GM18507 (cell line): ENCODE measurements at regions not wholly inside any gene's neighbourhood (a gene's known extent, or its start where the extent isn't known, plus 50 kb on each side); places are given as distances from the start of the nearest gene placed in this dataset.

Source experiments
- DNase-seq: peaks from one replicate; pipeline ENCODE4 v3.0.0; 2011; ENCODE audit warnings: low read depth; ENCODE audit not compliant: insufficient read length; ENCODE audit errors: extremely low spot score
- FAIRE-seq: peaks from 2 replicates; lab custom pipeline; 2011; peaks lifted over from hg19 to GRCh38; lab: Jason Lieb, UNC

GRCh38 chr18:41713969-41714825 lies 240.8 kb upstream of the PIK3C3 start:
- no peak for FAIRE-seq
- DNase-seq: no peak

- no peak for FAIRE-seq
These were observed 248.7 kb upstream of the PIK3C3 start for GRCh38 chr18:41706301-41706700.

GRCh38 chr18:41703744-41704530 lies 251.1 kb upstream of the PIK3C3 start:
- FAIRE-seq: no peak
- no peak for DNase-seq

More at GRCh38 chr18:41706301-41706700, 248.7 kb upstream of the PIK3C3 start:
- DNase-seq: no peak

GRCh38 chr18:41700416-41700815 lies 254.6 kb upstream of the PIK3C3 start:
- DNase-seq (no peak), FAIRE-seq (no peak)

GRCh38 chr18:41695441-41695840 lies 259.6 kb upstream of the PIK3C3 start:
- DNase-seq (no peak), FAIRE-seq (no peak)

GRCh38 chr18:41693008-41693407 lies 262.0 kb upstream of the PIK3C3 start:
- DNase-seq (no peak), FAIRE-seq (no peak)

GRCh38 chr18:41690332-41691127 lies 264.5 kb upstream of the PIK3C3 start:
- DNase-seq: no peak
- no peak for FAIRE-seq

GRCh38 chr18:41687138-41687537 lies 267.9 kb upstream of the PIK3C3 start:
- DNase-seq (no peak), FAIRE-seq (no peak)

- DNase-seq (no peak), FAIRE-seq (no peak)
These were observed 273.7 kb upstream of the PIK3C3 start for GRCh38 chr18:41681138-41681880.

GRCh38 chr18:41674506-41674905 lies 280.5 kb upstream of the PIK3C3 start:
- FAIRE-seq: no peak
- DNase-seq: no peak

- no peak for DNase-seq
- FAIRE-seq: no peak
These were observed 288.8 kb upstream of the PIK3C3 start for GRCh38 chr18:41666231-41666630.

- DNase-seq (no peak), FAIRE-seq (no peak)
These were observed 289.8 kb upstream of the PIK3C3 start for GRCh38 chr18:41665210-41665609.

- FAIRE-seq: no peak
- no peak for DNase-seq
These were observed 294.4 kb upstream of the PIK3C3 start for GRCh38 chr18:41660654-41661053.

- DNase-seq (no peak), FAIRE-seq (no peak)
These were observed 295.4 kb upstream of the PIK3C3 start for GRCh38 chr18:41659438-41660130.

- FAIRE-seq (no peak), DNase-seq (no peak)
These were observed 297.8 kb upstream of the PIK3C3 start for GRCh38 chr18:41657189-41657588.

- FAIRE-seq: no peak
- DNase-seq: no peak
These were observed 300.0 kb upstream of the PIK3C3 start for GRCh38 chr18:41655074-41655473.

GRCh38 chr18:41647914-41648313 lies 307.1 kb upstream of the PIK3C3 start:
- DNase-seq (no peak), FAIRE-seq (no peak)

GRCh38 chr18:41646915-41647620 lies 308.0 kb upstream of the PIK3C3 start:
- no peak for DNase-seq

More at GRCh38 chr18:41646915-41647620, 308.0 kb upstream of the PIK3C3 start:
- FAIRE-seq: no peak
